Activated CD4-positive, alpha-beta T cell treated with anti-CD3 and anti-CD28 coated beads for 36 hours (primary cell): ENCODE measurements at regions not wholly inside any gene's neighbourhood (a gene's known extent, or its start where the extent isn't known, plus 50 kb on each side); places are given as distances from the start of the nearest gene placed in this dataset.

ENCODE experiments used
- ATAC-seq: fragments of 200-7000 bp; cut with Tn5 transposase; one replicate; pipeline ENCODE4 v1.10.0; 2021; ENCODE audit warnings: mild to moderate bottlenecking, moderate library complexity
- CTCF ChIA-PET: fragments of 350-600 bp; sonication (Branson Sonifier 250); formaldehyde crosslinking; loops from one replicate; lab custom pipeline; 2021; ENCODE audit warnings: antibody characterized with exemption; lab: Charles Lee
- POLR2A ChIA-PET: fragments of 350-600 bp; sonication (Branson Sonifier 250); formaldehyde crosslinking; loops from one replicate; lab custom pipeline; 2021; ENCODE audit warnings: antibody characterized with exemption, inconsistent platforms; lab: Charles Lee
- DNase-seq: peaks from one replicate; pipeline ENCODE4 v3.0.0-alpha.2; 2020
- H3K27ac Mint-ChIP-seq: one replicate; pipeline ENCODE4 v1.8.0; 2021; ENCODE audit warnings: mixed read lengths
- H3K27me3 Mint-ChIP-seq: one replicate; pipeline ENCODE4 v1.8.0; 2021; ENCODE audit warnings: mixed read lengths
- H3K36me3 Mint-ChIP-seq: one replicate; pipeline ENCODE4 v1.8.0; 2021; ENCODE audit warnings: low read depth, mixed read lengths
- H3K4me1 Mint-ChIP-seq: one replicate; pipeline ENCODE4 v1.8.0; 2021; ENCODE audit warnings: mixed read lengths
- H3K4me3 Mint-ChIP-seq: one replicate; pipeline ENCODE4 v1.8.0; 2021; ENCODE audit warnings: mild to moderate bottlenecking, moderate library complexity, mixed read lengths
- H3K9me3 Mint-ChIP-seq: one replicate; pipeline ENCODE4 v1.8.0; 2021; ENCODE audit warnings: low read depth, mixed read lengths
- intact Hi-C, 2 experiments: fragments of 100-400 bp; cut with DNase I in 1 of 2; cut with micrococcal nuclease in 1 of 2; formaldehyde crosslinking; loops; one replicate each; pipeline versions ENCODE4 v1.14.2 to v1.15.1; 2022 to 2024; cut with DNase I, micrococcal nuclease

DNA sequence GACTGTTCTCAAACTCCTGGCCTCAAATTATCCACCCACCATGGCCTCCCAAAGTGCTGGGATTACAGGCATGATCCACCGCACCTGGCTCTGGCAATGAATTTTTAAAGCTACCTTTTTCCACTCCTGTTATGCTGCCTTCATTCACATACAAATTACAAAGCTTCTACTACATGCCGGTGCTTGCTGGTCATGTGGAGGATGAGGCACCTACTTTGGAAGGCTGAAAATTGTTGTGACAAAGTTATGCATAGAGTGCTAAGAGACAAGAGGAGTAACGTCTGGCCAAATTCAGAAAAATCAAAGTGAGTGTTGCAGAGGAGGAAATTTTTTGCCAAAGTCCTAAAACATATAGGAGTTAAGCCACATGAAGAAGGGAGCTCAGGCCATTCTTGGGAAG lies 191.7 kb upstream of the PPFIA2 start:
- Mint-ChIP-seq H3K4me3 (no peak overlapping the region), H3K9me3 (no peaks in the 10 kb centered on the region), H3K4me1 (peaks cover 18% of the 10 kb centered on the region), H3K27ac (no peak overlapping the region), H3K27me3 (no peaks in the 10 kb centered on the region), H3K36me3 (no peaks in the 10 kb centered on the region)
- CTCF ChIA-PET, result interaction anchor here (0.8 kb wide), 1 partner anchor 10 kb away, joined by 4 read pairs; no protein-coding TSS in a partner anchor
- no peak for DNase-seq
- ATAC-seq, result no peak
- intact Hi-C loops, result no loop called here
- POLR2A ChIA-PET, result no interaction called here

DNA sequence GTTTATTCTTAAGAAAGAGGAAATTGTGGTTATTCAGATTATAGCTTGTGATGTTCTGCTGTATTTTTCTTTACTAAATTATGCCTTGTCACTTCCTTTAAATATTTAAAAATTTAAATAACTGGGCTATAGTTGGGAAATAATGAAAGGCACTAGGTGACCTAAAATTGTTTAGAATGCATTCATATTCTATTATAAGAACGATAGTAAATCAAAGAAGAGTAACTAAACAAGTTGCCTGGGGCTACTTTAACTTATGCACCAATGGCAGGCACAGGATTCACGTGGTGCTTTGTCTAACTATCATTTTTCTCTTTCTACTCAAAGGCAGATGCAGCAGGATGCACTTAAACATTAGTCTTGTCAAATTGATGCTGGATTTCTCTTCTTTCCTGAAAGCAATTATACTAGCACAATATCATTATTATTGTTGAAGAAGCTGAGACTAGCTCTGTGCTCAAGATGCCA lies 190.7 kb upstream of the PPFIA2 start:
- Mint-ChIP-seq H3K4me1 (peaks cover 18% of the 10 kb centered on the region), H3K9me3 (no peaks in the 10 kb centered on the region), H3K27me3 (no peaks in the 10 kb centered on the region), H3K4me3 (no peak overlapping the region), H3K27ac (no peak overlapping the region), H3K36me3 (no peaks in the 10 kb centered on the region)
- ChIA-PET POLR2A (no interaction called here), CTCF (interaction anchor here (0.8 kb wide), 1 partner anchor 11 kb away, joined by 4 read pairs; no protein-coding TSS in a partner anchor)
- intact Hi-C loops, result no loop called here
- ATAC-seq (no peak), DNase-seq (no peak)

DNA sequence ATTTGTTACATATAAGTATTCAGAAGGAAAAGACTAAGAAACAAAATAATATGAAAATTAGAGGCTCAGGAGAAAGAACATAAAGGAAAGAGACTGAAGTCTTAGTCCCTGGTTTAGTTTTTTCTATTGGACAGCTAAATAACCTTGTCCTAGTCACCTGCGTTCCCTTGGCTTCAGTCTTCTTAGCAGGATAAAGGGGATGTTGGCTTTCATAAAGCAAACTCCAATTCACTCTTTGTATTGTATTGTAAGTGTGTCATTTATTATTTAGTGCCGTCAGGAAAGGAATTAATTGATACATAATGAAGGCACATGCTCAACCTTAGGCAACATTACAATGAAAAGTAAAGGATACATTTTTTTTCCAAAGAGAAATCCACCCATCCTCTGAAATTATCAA lies 190.3 kb upstream of the PPFIA2 start:
- Mint-ChIP-seq H3K27ac (no peak overlapping the region), H3K27me3 (no peaks in the 10 kb centered on the region), H3K4me1 (peaks cover 19% of the 10 kb centered on the region), H3K9me3 (no peaks in the 10 kb centered on the region), H3K36me3 (no peaks in the 10 kb centered on the region), H3K4me3 (no peak overlapping the region)
- no peak for ATAC-seq
- POLR2A ChIA-PET, result no interaction called here
- DNase-seq, result no peak
- CTCF ChIA-PET, result no interaction called here
- intact Hi-C loops, result no loop called here

DNA sequence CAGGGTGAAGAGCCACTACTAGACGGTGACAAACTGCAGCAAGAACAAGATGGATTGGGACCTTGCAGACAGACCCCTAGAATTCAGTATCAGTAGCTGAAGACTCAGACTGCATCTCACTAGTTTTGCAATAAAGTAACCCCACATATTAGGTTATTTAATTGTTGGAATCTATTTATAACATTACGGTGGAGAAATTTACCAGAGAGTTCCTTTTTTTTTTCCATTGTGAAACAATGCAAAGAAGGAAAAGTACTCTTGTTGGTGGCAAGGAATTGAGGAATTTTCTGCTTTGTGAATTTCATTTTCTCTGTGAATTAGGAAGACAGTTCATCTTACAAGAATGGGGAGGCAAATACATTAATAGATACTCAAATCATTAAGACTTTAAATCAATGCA lies 185.7 kb upstream of the PPFIA2 start:
- ChIA-PET POLR2A (no interaction called here), CTCF (no interaction called here)
- intact Hi-C loops, result no loop called here

DNA sequence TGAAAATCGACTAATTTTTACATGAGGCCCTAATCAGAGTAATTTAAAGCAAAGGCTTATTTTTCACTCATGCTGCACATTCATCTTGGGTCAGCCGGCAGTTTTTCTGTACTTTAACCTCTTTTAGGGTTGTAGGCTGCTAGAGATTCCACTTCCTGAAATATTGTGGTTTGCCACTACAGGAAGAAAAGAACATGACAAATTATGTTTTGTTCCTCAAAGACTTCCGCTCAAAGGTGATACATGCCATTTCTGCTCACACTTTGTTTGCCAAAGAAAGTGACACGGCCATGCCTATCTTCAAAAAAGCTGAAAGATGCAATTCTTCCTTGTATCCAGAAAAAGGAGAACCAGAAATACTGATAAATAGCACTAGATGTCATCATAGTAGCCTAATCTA lies 183.4 kb upstream of the PPFIA2 start:
- intact Hi-C loops, result no loop called here
- POLR2A ChIA-PET, result no interaction called here
- DNase-seq, result no peak
- peaks cover 38% of the 10 kb centered on the region for H3K4me1 Mint-ChIP-seq
- no peaks in the 10 kb centered on the region for H3K36me3 Mint-ChIP-seq
- ATAC-seq, result peak; percentile 68
- H3K9me3 Mint-ChIP-seq, result peaks cover 3% of the 10 kb centered on the region
- no peaks in the 10 kb centered on the region for H3K27me3 Mint-ChIP-seq
- H3K4me3 Mint-ChIP-seq, result no peak overlapping the region
- CTCF ChIA-PET, result no interaction called here
- peak overlapping the region; percentile 56 for H3K27ac Mint-ChIP-seq

More for the DNA sequence above, 185.7 kb upstream of the PPFIA2 start:
- DNase-seq, result no peak
- ATAC-seq, result no peak
- no peak overlapping the region for H3K4me3 Mint-ChIP-seq
- no peaks in the 10 kb centered on the region for H3K9me3 Mint-ChIP-seq
- peaks cover 46% of the 10 kb centered on the region for H3K4me1 Mint-ChIP-seq
- H3K27ac Mint-ChIP-seq, result no peak overlapping the region
- no peaks in the 10 kb centered on the region for H3K27me3 Mint-ChIP-seq
- H3K36me3 Mint-ChIP-seq, result no peaks in the 10 kb centered on the region

DNA sequence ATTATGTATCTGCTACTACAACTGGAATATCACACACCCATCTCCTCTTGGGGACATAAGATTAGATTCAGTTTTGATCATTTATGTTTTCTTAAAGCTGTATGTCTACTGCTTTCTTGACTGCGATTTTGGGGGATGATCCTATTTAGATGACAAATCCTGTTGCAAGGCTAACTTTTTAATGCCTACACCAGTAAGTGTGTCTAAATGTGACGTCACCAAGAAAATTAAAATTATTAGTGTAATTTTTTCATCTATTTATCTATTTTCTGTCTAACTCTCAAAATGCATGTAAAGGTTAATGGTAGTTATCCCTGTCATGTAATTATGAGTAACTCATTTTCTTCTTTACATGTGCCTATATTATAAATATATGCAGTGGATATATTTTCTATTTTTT lies 170.9 kb upstream of the PPFIA2 start:
- ATAC-seq (no peak), DNase-seq (no peak)
- H3K27me3 Mint-ChIP-seq, result no peaks in the 10 kb centered on the region
- no peaks in the 10 kb centered on the region for H3K36me3 Mint-ChIP-seq
- CTCF ChIA-PET, result no interaction called here
- H3K4me1 Mint-ChIP-seq, result no peaks in the 10 kb centered on the region
- no peak overlapping the region for H3K27ac Mint-ChIP-seq
- intact Hi-C loops, result no loop called here
- peaks cover 6% of the 10 kb centered on the region for H3K9me3 Mint-ChIP-seq
- no peak overlapping the region for H3K4me3 Mint-ChIP-seq
- POLR2A ChIA-PET, result no interaction called here

DNA sequence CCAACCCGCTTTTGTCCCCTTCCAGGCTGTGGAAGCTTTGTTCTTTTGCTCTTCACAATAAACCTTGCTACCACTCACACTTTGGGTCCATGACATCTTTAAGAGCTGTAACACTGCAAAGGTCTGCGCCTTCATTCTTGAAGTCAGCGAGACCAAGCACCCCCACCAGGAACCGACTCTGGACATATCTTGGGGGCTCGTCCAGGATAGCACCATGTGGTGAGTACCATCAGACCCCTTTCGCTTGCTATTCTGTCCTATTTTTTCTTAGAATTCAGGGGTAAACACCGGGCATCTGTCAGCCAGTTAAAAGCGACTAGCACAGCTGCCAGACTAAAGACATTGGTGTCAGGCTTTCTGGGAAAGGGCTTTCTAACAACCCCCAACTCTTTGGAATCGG lies 137.6 kb upstream of the PPFIA2 start:
- ATAC-seq (no peak), DNase-seq (peak; percentile 43)
- no peak overlapping the region for H3K4me3 Mint-ChIP-seq
- peaks cover 2% of the 10 kb centered on the region for H3K36me3 Mint-ChIP-seq
- H3K27ac Mint-ChIP-seq, result no peak overlapping the region
- intact Hi-C loops, result no loop called here
- ChIA-PET CTCF (interaction anchor here (0.8 kb wide), 1 partner anchor 451 kb away, joined by 4 read pairs; no protein-coding TSS in a partner anchor), POLR2A (no interaction called here)
- H3K27me3 Mint-ChIP-seq, result no peaks in the 10 kb centered on the region
- H3K9me3 Mint-ChIP-seq, result peaks cover 17% of the 10 kb centered on the region
- H3K4me1 Mint-ChIP-seq, result no peaks in the 10 kb centered on the region

DNA sequence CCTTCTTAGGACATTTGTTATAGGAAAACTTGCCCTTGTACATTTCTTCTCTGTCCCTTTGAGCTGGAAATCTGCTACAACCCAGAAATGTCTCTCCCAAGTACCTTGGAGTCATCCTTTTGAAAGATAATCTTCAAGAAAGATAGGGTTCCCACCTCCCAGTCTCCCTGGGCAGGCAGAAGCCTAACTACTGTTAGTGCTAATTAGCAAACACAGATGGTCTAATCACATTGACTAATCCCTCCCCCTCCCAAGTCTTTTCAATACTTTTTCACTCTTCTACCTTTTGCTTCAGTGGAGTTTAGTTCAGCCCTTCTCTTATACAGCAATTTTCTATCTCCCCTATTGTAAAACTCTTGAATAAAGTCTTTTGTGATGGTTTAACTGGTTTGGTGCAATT lies 129.8 kb upstream of the PPFIA2 start:
- Mint-ChIP-seq H3K27me3 (no peaks in the 10 kb centered on the region), H3K4me3 (no peak overlapping the region), H3K27ac (no peak overlapping the region), H3K36me3 (no peaks in the 10 kb centered on the region), H3K4me1 (no peaks in the 10 kb centered on the region), H3K9me3 (peaks cover 1% of the 10 kb centered on the region)
- intact Hi-C loops, result no loop called here
- DNase-seq (no peak), ATAC-seq (no peak)
- POLR2A ChIA-PET, result no interaction called here
- CTCF ChIA-PET, result no interaction called here

DNA sequence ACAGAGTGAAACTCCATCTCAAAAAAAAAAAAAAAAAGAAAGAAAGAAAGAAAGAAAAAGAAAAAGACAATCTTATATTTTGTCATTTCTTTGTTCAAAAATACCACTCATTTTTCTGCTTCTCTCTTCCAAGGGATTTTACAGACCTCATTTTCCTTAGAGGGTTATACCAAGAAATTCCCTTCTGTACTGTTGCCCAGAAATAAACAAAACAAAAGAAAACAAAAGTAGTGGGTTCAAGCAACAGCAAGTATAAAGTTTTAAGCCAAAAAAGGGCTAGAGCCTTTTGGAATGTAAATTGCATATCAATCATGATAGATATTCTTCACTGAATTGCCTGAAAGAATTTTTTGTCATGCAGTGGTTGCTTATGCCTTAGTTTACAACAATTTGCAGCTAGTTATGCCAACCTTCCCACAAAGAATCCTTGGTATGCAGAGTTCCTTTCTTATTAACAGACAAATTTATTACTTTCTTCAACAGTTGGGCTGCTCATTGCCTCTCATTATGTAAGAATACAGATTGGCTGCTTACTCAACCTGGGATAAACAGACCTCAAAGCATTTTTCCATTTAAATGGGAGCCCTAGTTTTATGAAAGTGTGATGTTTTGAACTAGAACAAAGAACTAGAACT lies 129.1 kb upstream of the PPFIA2 start:
- Mint-ChIP-seq H3K4me1 (no peaks in the 10 kb centered on the region), H3K4me3 (no peak overlapping the region), H3K36me3 (no peaks in the 10 kb centered on the region), H3K27ac (no peak overlapping the region), H3K9me3 (peaks cover 1% of the 10 kb centered on the region), H3K27me3 (no peaks in the 10 kb centered on the region)
- no peak for DNase-seq
- ChIA-PET CTCF (no interaction called here), POLR2A (no interaction called here)
- no peak for ATAC-seq
- intact Hi-C loops, result no loop called here

DNA sequence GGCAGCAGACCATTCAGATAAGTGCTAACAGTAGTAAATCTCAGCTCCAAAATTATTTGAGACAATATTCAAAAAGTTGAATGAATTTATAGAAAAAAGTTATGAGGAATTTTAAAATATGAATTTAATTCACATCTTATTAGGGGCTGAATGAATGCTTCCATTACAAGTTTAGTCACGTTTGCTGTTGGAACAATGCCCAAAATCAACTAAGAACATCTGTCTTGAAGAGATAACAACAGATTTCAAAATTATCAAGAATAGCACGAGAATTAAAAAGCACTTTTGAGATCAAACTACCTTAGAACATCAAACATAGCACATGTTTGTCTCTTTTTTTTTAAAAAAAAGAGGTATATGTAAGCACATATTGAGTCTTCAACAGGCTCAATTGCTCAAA lies 115.4 kb upstream of the PPFIA2 start:
- Mint-ChIP-seq H3K4me1 (no peaks in the 10 kb centered on the region), H3K36me3 (no peaks in the 10 kb centered on the region), H3K9me3 (no peaks in the 10 kb centered on the region), H3K27me3 (no peaks in the 10 kb centered on the region), H3K27ac (no peak overlapping the region), H3K4me3 (no peak overlapping the region)
- DNase-seq (no peak), ATAC-seq (no peak)
- ChIA-PET CTCF (no interaction called here), POLR2A (no interaction called here)
- intact Hi-C loops, result no loop called here

DNA sequence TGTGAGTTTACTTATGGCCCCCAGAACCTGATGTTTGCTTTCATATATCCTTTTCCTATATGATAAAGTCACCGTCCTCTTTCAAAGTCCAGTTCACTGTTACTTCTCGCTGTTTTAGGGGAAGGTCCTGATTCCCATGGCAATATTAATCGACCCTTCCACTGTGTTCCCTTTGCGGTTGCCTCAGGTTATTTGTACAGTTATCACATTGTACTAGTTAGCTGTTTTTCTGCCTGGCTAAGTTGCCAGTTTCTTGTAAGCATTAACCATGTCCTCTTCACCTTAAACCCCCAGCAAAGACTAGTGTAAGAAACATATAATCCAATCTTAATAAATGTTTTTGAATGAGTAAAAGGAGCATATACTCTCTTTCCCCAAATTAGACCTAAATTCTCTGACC lies 115.0 kb upstream of the PPFIA2 start:
- H3K9me3 Mint-ChIP-seq, result no peaks in the 10 kb centered on the region
- no peaks in the 10 kb centered on the region for H3K27me3 Mint-ChIP-seq
- ChIA-PET CTCF (no interaction called here), POLR2A (no interaction called here)
- intact Hi-C loops, result no loop called here
- ATAC-seq (no peak), DNase-seq (no peak)
- no peak overlapping the region for H3K27ac Mint-ChIP-seq
- H3K36me3 Mint-ChIP-seq, result no peaks in the 10 kb centered on the region
- H3K4me3 Mint-ChIP-seq, result no peak overlapping the region
- H3K4me1 Mint-ChIP-seq, result no peaks in the 10 kb centered on the region

DNA sequence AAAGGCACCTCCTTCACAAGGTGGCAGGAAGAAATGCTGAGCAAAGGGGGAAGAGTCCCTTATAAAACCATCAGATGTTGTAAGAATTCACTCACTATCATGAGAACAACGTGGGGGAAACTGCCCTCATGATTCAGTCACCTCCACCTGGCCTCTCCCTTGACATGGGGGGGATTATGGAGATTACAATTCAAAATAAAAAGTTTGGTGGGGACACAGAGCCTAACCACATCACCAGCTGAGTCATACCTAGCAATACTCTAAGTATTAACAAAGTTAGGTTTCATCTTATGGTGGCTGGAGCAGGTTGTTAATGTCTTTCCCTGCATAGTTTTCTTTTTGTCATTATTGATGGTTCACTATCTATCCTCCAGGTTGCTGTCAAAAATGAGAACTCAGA lies 113.2 kb upstream of the PPFIA2 start:
- Mint-ChIP-seq H3K9me3 (no peaks in the 10 kb centered on the region), H3K4me1 (no peaks in the 10 kb centered on the region), H3K4me3 (no peak overlapping the region), H3K27ac (no peak overlapping the region), H3K27me3 (no peaks in the 10 kb centered on the region), H3K36me3 (no peaks in the 10 kb centered on the region)
- ChIA-PET POLR2A (no interaction called here), CTCF (interaction anchor here (0.6 kb wide), 1 partner anchor 268 kb away, joined by 3 read pairs; no protein-coding TSS in a partner anchor)
- intact Hi-C loops, result no loop called here
- peak; percentile 36 for ATAC-seq
- DNase-seq, result no peak
